Hepatocyte (in vitro differentiated cells): ENCODE measurements at regions not wholly inside any gene's neighbourhood (a gene's known extent, or its start where the extent isn't known, plus 50 kb on each side); places are given as distances from the start of the nearest gene placed in this dataset.

Experiments
- EZH2 ChIP-seq: fragments of 200-600 bp; sonication (generic); IDR thresholded peaks from 2 replicates; pipeline ENCODE4 v1.6.1; 2016; ENCODE audit warnings: antibody characterized with exemption, mild to moderate bottlenecking, borderline replicate concordance
- TF ChIP-seq, protein P1 (sequence below): fragments of 200-600 bp; sonication (generic); IDR thresholded peaks from 2 replicates; pipeline ENCODE4 v1.5.1; 2016; ENCODE audit warnings: antibody characterized with exemption, mild to moderate bottlenecking; ENCODE audit not compliant: poor library complexity

DNA sequence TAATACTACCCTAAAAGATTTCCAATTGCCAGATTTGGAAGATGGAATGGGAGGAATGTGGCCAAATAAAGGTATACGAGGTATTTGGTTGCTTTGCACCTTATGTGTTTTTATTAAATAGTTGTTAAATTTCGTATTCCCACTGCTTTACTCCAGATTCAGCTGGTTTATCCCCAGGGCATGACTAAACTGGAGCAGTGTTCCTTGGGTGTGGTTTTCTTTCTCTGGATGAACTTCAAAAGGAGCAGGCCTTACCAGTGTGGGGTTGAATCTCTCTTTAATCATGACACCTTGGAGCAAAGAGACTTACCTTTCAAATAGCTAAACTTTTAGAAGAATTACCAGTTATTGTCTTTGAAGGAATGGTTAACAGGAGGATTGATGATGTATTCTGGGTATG, 121.7 kb upstream of the BNC2 start:
- TF ChIP-seq, protein P1, sequence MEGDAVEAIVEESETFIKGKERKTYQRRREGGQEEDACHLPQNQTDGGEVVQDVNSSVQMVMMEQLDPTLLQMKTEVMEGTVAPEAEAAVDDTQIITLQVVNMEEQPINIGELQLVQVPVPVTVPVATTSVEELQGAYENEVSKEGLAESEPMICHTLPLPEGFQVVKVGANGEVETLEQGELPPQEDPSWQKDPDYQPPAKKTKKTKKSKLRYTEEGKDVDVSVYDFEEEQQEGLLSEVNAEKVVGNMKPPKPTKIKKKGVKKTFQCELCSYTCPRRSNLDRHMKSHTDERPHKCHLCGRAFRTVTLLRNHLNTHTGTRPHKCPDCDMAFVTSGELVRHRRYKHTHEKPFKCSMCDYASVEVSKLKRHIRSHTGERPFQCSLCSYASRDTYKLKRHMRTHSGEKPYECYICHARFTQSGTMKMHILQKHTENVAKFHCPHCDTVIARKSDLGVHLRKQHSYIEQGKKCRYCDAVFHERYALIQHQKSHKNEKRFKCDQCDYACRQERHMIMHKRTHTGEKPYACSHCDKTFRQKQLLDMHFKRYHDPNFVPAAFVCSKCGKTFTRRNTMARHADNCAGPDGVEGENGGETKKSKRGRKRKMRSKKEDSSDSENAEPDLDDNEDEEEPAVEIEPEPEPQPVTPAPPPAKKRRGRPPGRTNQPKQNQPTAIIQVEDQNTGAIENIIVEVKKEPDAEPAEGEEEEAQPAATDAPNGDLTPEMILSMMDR, result no peak
- no peak for TF ChIP-seq EZH2
